Endodermal cell (in vitro differentiated cells): ENCODE measurements at regions not wholly inside any gene's neighbourhood (a gene's known extent, or its start where the extent isn't known, plus 50 kb on each side); places are given as distances from the start of the nearest gene placed in this dataset.

Experiments
- DNase-seq: peaks from one replicate; pipeline ENCODE4 v3.0.0-alpha.2; 2017
- H3K27ac ChIP-seq: 2 replicates; pipeline ENCODE4 v1.5.1; 2013; ENCODE audit warnings: mild to moderate bottlenecking, low read depth, low read length, moderate library complexity
- H3K27me3 ChIP-seq: 2 replicates; pipeline ENCODE4 v1.6.1; 2013; ENCODE audit warnings: mild to moderate bottlenecking, low read length, moderate library complexity; ENCODE audit not compliant: insufficient read depth, control insufficient read depth, poor library complexity, severe bottlenecking
- H3K36me3 ChIP-seq: 2 replicates; pipeline ENCODE4 v1.7.0; 2013; ENCODE audit warnings: mild to moderate bottlenecking, low read length, moderate library complexity; ENCODE audit not compliant: control insufficient read depth, insufficient read depth
- H3K4me1 ChIP-seq: one replicate; pipeline ENCODE4 v1.7.0; 2013; ENCODE audit warnings: low read length; ENCODE audit not compliant: control insufficient read depth, insufficient read depth
- H3K4me3 ChIP-seq: 2 replicates; pipeline ENCODE4 v1.5.1; 2013; ENCODE audit warnings: mild to moderate bottlenecking, low read length, moderate library complexity
- H3K9ac ChIP-seq: 2 replicates; pipeline ENCODE4 v1.6.1; 2013; ENCODE audit warnings: mild to moderate bottlenecking, low read length, moderate library complexity; ENCODE audit not compliant: poor library complexity, severe bottlenecking; ENCODE audit errors: extremely low read depth
- H3K9me3 ChIP-seq: 2 replicates; pipeline ENCODE4 v1.6.1; 2013; ENCODE audit warnings: mild to moderate bottlenecking, low read length, moderate library complexity; ENCODE audit not compliant: control insufficient read depth
- H3K27ac Mint-ChIP-seq: 2 replicates; pipeline ENCODE4 v1.8.0; 2020; ENCODE audit warnings: mixed read lengths
- H3K27me3 Mint-ChIP-seq: 2 replicates; pipeline ENCODE4 v1.8.0; 2021; ENCODE audit warnings: mild to moderate bottlenecking, mixed read lengths; ENCODE audit not compliant: insufficient read depth
- H3K36me3 Mint-ChIP-seq: 2 replicates; pipeline ENCODE4 v1.8.0; 2020; ENCODE audit warnings: low read depth, mixed read lengths
- H3K4me1 Mint-ChIP-seq: 2 replicates; pipeline ENCODE4 v1.8.0; 2020; ENCODE audit warnings: mixed read lengths
- H3K4me3 Mint-ChIP-seq: 2 replicates; pipeline ENCODE4 v1.8.0; 2020; ENCODE audit warnings: mild to moderate bottlenecking, moderate library complexity, mixed read lengths
- H3K9me3 Mint-ChIP-seq: 2 replicates; pipeline ENCODE4 v1.8.0; 2020; ENCODE audit warnings: mild to moderate bottlenecking, mixed read lengths
- CTCF ChIP-seq: fragments of 200-600 bp; sonication (generic); conservative IDR thresholded peaks from 2 replicates; pipeline ENCODE4 v1.5.0; 2021; ENCODE audit warnings: antibody characterized with exemption, mild to moderate bottlenecking
- WGBS, 2 experiments: methylation state at CpG; one replicate each; pipeline versions ENCODE4 v1.1.5 to v1.1.7; 2013; ENCODE audit warnings: missing lambda C conversion rate in 2 of 2, mixed read lengths in 1 of 2; ENCODE audit not compliant: insufficient coverage in 1 of 2, insufficient read length in 1 of 2; 5-methylcytosine and 5-hydroxymethylcytosine counted together

- no peak for DNase-seq
- Mint-ChIP-seq H3K9me3 (no peaks in the 10 kb centered on the region), H3K4me3 (no peak overlapping the region), H3K27ac (no peak overlapping the region), H3K36me3 (no peaks in the 10 kb centered on the region), H3K27me3 (no peaks in the 10 kb centered on the region), H3K4me1 (peaks cover 2% of the 10 kb centered on the region)
- Histone ChIP-seq H3K27ac (no peak overlapping the region), H3K9ac (no peak overlapping the region), H3K4me3 (no peak overlapping the region), H3K9me3 (no peaks in the 10 kb centered on the region), H3K36me3 (no peaks in the 10 kb centered on the region), H3K27me3 (no peaks in the 10 kb centered on the region), H3K4me1 (no peaks in the 10 kb centered on the region)
- WGBS, 2 experiments: 91 to 96% methylated on average over 7 to 11 of the region's 11 CpGs
- TF ChIP-seq CTCF: no peak
These were observed 143.9 kb upstream of the ARID1B start for GRCh38 chr6:156633291-156633690.

- no peak overlapping the region for H3K27ac ChIP-seq
- no peaks in the 10 kb centered on the region for H3K9me3 ChIP-seq
- DNase-seq: peak; percentile 38
- no peak overlapping the region for H3K9ac ChIP-seq
- no peaks in the 10 kb centered on the region for H3K36me3 Mint-ChIP-seq
- no peaks in the 10 kb centered on the region for H3K27me3 Mint-ChIP-seq
- H3K27me3 ChIP-seq: no peaks in the 10 kb centered on the region
- peaks cover 2% of the 10 kb centered on the region for H3K4me1 Mint-ChIP-seq
- H3K27ac Mint-ChIP-seq: no peak overlapping the region
- no peak overlapping the region for H3K4me3 ChIP-seq
- no peaks in the 10 kb centered on the region for H3K36me3 ChIP-seq
- no peaks in the 10 kb centered on the region for H3K4me1 ChIP-seq
- H3K4me3 Mint-ChIP-seq: no peak overlapping the region
- no peak for TF ChIP-seq CTCF
- H3K9me3 Mint-ChIP-seq: no peaks in the 10 kb centered on the region
- 93 to 94% methylated on average over 18 to 36 of the region's 36 CpGs for WGBS, 2 experiments
These were observed 146.4 kb upstream of the ARID1B start for GRCh38 chr6:156630613-156631302.

- H3K4me1 Mint-ChIP-seq: no peaks in the 10 kb centered on the region
- no peak for TF ChIP-seq CTCF
- no peak overlapping the region for H3K27ac Mint-ChIP-seq
- H3K27me3 ChIP-seq: no peaks in the 10 kb centered on the region
- H3K36me3 ChIP-seq: no peaks in the 10 kb centered on the region
- H3K4me1 ChIP-seq: no peaks in the 10 kb centered on the region
- H3K9ac ChIP-seq: no peak overlapping the region
- H3K36me3 Mint-ChIP-seq: no peaks in the 10 kb centered on the region
- H3K9me3 Mint-ChIP-seq: no peaks in the 10 kb centered on the region
- H3K27ac ChIP-seq: no peak overlapping the region
- DNase-seq: no peak
- H3K4me3 ChIP-seq: no peak overlapping the region
- WGBS, 2 experiments: 90 to 98% methylated on average over 2 of the region's 3 CpGs
- H3K9me3 ChIP-seq: no peaks in the 10 kb centered on the region
- no peak overlapping the region for H3K4me3 Mint-ChIP-seq
- no peaks in the 10 kb centered on the region for H3K27me3 Mint-ChIP-seq
These were observed 148.4 kb upstream of the ARID1B start for GRCh38 chr6:156628805-156629204.
